NB4 (cell line): ENCODE measurements at regions not wholly inside any gene's neighbourhood (a gene's known extent, or its start where the extent isn't known, plus 50 kb on each side); places are given as distances from the start of the nearest gene placed in this dataset.

Source experiments
- MYC ChIP-seq: IDR thresholded peaks from 2 replicates; pipeline ENCODE4 v1.6.1; 2011; ENCODE audit warnings: low read depth, low read length
- POLR2A ChIP-seq: IDR thresholded peaks from 2 replicates; pipeline ENCODE4 v1.6.1; 2011; ENCODE audit warnings: mild to moderate bottlenecking; ENCODE audit not compliant: insufficient read length; ENCODE audit errors: extremely low read depth
- TF ChIP-seq, protein P1 (sequence below): IDR thresholded peaks from one replicate; pipeline ENCODE4 v1.5.1; 2012; ENCODE audit warnings: low read depth, low read length
- TF ChIP-seq, protein P2 (sequence below): IDR thresholded peaks from 2 replicates; pipeline ENCODE4 v1.6.1; 2011; ENCODE audit warnings: low read depth, low read length

DNA sequence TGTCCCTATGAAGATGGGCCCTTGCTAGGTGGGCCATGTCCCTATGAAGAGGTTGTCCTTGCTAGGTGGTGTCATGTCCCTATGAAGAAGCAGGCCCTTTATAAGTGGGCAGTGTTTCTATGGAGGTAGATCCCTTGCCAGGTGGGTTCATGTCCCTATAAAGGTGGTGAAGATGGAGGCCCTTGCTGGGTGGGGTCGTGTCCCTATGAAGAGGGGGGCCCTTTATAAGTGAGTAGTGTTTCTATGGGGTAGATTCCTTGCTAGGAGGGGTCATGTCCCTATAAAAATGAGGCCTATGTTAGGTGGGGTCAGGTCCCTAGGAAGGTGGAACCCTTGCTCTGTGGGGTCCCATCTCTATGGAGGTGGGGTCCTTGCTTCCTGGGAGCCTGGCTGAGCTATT, 283.4 kb upstream of the IRX2 start:
- TF ChIP-seq, protein P1, sequence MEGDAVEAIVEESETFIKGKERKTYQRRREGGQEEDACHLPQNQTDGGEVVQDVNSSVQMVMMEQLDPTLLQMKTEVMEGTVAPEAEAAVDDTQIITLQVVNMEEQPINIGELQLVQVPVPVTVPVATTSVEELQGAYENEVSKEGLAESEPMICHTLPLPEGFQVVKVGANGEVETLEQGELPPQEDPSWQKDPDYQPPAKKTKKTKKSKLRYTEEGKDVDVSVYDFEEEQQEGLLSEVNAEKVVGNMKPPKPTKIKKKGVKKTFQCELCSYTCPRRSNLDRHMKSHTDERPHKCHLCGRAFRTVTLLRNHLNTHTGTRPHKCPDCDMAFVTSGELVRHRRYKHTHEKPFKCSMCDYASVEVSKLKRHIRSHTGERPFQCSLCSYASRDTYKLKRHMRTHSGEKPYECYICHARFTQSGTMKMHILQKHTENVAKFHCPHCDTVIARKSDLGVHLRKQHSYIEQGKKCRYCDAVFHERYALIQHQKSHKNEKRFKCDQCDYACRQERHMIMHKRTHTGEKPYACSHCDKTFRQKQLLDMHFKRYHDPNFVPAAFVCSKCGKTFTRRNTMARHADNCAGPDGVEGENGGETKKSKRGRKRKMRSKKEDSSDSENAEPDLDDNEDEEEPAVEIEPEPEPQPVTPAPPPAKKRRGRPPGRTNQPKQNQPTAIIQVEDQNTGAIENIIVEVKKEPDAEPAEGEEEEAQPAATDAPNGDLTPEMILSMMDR = no peak
- no peak for TF ChIP-seq MYC
- no peak for TF ChIP-seq POLR2A
- TF ChIP-seq, protein P2, sequence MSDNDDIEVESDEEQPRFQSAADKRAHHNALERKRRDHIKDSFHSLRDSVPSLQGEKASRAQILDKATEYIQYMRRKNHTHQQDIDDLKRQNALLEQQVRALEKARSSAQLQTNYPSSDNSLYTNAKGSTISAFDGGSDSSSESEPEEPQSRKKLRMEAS = no peak
